ENCODE measurements at regions not wholly inside any gene's neighbourhood (a gene's known extent, or its start where the extent isn't known, plus 50 kb on each side); places are given as distances from the start of the nearest gene placed in this dataset.
"Not testable (repeated sequence)": the region's sequence is repeated elsewhere in the genome, so short reads cannot be mapped to it uniquely, and the experiment has no call there.

DNA sequence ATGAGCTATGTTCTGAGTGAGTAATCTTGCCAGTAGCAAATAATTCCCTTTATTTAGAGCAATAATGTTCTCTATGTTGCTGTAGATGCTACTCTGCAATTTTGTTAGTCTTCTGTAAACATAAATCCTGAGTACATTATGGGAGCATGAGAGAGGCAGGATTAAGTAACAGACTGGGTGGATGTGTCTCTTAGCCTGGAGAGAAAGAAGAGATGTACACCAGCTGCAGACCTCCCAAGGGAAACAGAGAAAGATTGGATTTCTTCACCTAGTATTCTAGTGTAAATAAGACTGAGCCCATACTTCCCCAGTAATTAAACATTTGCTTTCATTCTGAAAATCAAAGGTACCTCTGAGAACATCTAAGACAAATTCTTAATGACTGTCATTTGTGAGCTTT is 564.0 kb downstream of the TRHDE start:
- no peak overlapping the region for H3K4me3 ChIP-seq
- no peak overlapping the region for H3K27ac ChIP-seq

DNA sequence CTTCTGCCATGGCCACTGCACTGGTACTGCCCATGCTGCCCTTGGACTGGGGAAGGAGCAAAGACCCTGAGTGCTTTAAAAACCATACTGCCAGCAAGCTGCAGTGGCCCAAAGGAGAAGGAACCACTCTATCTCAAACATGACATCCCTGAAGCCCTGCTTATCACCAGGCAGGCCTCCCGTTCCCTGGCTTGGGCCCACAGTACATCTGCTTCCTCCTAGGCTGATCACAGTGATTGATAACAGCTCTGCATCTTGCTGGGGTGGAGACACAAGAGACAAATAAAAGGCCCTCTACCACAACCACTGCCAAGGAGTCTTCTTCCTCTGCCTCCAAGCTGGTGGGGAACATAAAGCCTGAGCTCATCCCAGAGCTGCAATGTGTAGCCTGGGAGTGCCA is 567.5 kb downstream of the TRHDE start:
- no peak overlapping the region for H3K4me3 ChIP-seq
- H3K27ac ChIP-seq = no peak overlapping the region

DNA sequence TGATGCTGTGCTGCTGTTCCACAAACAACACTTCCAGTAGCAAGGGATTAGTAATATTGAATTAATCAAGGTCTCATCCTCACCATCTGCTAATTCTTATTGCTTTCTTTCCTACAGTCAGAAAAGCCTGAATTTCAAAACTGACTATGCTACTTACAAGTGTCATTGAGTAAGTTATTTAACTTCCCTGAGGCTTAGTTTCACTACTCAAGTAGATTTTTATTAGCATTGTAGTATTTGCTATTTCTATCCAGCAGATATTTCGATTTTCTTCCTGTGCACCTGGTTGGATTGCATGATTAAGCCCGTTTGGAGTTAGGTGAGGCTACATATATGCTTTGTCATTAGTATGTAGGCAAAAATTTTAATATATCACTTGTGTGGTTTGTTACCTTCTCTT is 591.5 kb downstream of the TRHDE start:
- no peak overlapping the region for H3K4me3 ChIP-seq
- H3K27ac ChIP-seq = no peak overlapping the region

DNA sequence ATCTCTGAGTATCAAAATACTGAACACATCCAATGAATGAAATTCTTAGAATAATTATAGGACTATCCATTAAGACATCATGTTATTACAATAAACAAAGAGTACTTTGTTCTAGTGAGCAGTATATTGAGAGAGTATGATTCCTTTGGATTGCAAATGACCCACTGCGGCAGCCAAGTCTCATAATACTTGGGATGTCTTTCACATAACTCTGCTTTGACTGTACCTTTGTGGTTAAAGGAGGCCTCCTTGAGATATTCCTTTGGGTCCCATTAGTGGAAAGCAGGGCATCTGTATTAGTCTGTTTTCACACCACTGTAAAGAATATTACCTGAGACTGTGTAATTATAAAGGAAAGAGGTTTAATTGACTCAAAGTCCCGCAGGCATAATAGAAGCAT is 593.8 kb downstream of the TRHDE start:
- no peak overlapping the region for H3K4me3 ChIP-seq
- no peak overlapping the region for H3K27ac ChIP-seq

DNA sequence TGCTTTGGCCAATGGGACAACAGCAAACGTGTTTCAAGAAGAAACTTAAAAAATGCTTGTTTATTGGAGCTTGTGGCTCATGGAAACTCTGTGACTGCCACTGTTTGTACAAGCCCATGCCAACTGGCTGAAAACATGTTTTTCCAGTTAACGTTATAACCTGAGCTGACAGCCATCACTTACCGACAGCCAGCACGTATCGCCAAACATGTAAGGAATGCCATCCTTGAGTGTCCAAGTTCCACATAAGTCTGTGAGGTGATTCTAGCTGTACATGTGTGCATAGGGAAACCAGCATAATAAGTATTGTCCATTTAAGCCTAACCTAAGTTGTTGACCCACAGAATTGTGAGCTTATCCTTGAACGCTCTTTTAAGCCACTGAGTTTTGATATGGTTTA is 596.9 kb downstream of the TRHDE start:
- H3K27ac ChIP-seq = no peak overlapping the region
- no peak overlapping the region for H3K4me3 ChIP-seq

DNA sequence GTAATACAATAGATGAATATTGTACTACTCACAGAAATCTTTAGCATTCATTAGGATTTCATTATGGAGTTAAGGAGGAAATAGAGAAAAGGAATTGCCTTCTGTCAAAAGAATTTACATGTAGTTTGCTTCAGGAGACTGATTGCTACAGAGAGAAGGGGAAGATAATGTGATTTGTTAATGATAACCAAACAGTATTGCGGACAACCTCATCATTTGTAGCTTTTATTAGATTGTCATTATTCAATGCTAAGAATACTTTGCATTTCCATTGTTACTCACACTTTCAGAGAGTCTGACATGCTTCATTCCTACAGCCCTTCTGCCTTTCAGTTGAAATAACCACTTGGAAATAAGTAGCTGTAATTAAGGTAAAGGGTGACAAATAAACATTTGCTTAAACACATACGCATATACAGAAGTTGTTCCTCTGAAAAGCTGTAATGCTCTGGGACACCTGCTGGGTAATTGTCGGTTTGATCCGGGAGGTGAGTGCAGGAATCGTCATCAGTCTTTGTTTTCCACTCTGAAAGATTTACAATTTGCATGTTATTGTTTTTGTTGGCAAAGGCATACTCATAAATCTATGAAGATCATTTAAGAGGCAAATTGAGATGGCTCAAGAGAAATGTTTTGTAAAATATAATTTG is 600.2 kb downstream of the TRHDE start:
- Histone ChIP-seq H3K27ac (no peak overlapping the region), H3K4me3 (no peak overlapping the region)

DNA sequence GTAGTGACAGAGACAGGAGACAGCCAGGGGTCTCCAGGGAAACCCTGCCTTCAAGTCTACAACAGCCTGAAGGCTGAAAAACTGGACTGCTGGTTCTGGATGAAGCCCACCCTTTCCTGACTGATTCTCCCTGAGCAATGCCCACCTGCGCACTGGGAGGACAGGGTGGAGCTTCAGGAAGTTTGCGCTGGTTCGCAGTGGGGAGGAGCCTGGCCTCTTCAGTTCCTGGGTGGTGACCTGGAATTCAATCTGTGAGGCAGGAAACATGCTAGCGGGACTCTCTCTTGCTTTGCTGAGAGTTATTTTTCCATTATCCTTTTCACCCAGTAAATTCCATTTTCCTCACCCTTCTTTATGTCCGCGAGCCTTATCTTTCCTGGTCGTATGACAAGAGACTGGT is 600.8 kb downstream of the TRHDE start:
- no peak overlapping the region for H3K4me3 ChIP-seq

DNA sequence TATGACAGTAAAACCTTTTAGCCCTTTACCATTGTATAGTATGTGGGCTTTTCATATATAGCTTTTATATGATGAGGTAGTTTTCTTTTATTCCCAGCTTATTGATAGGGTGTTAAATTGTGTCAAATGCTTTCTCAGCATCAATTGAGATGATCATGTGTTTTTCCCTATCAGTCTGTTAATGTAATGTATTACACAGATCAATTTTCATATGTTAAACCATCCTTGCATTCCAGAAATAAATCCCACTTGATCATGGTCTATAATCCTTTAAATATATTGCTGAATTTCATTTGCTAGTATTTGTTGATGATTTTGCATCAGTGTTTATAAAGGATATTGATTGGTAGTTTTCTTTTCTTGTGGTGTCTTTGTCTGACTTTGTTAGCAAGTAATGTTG is 603.9 kb downstream of the TRHDE start:
- Histone ChIP-seq H3K4me3 (no peak overlapping the region), H3K27ac (no peak overlapping the region)

More for the DNA sequence above, 600.8 kb downstream of the TRHDE start:
- no peak overlapping the region for H3K27ac ChIP-seq

DNA sequence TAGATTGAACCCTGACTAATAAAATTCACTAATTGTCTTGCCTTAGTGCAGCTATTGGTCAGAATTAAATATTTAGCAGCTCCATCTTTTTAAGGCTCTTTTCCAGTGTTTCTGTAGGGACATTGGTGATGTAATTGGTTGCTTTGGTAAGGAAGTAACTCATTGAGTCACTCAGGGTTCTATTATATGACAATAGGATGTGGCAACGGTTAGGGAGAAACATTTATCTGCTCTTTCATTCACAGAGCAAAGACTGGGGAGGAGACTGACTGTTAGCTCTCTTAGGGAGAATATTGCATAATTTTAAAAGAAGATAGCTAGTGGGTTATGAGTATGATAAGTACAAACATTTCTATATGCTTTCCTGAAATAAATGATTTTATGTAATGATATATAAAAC is 616.5 kb downstream of the TRHDE start:
- Histone ChIP-seq H3K4me3 (no peak overlapping the region), H3K27ac (no peak overlapping the region)

DNA sequence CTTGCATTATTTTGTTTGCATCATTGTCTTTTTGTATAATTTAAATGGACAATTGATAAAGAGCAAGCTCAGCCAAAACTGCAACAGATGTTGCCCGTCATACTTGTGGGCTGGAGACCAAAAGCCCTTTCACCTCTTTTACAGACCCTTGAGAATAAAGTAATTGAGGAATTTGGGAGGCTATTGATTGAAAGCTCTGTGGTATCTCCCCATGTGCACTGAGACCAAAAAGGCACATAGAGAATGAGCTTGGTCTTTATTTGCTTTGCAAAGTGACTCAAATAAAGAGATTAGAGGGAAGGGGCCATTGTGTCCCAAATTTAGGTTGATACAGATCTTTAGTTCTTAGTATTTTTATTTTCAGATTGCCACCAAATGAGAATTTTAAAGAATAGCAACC is 617.6 kb downstream of the TRHDE start:
- no peak overlapping the region for H3K4me3 ChIP-seq
- no peak overlapping the region for H3K27ac ChIP-seq

DNA sequence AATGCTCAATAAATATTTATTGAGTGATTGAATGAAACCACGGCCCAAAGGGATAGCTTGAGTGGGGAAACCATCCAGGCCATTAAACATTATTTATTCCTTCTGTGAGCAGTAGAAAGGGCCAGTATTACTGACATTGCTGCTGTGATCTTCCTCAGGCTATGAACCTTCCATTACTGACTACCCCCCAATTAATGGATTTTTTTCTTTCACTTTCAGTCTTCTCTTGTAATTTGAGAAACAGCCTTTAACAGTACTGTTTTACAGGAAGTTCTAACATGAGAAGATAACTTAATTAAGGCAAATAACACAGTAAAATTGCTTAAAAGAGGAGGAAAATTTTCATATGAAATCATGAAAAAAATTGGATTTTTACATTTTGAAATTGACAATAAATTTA is 629.5 kb downstream of the TRHDE start:
- Histone ChIP-seq H3K27ac (no peak overlapping the region), H3K4me3 (no peak overlapping the region)

DNA sequence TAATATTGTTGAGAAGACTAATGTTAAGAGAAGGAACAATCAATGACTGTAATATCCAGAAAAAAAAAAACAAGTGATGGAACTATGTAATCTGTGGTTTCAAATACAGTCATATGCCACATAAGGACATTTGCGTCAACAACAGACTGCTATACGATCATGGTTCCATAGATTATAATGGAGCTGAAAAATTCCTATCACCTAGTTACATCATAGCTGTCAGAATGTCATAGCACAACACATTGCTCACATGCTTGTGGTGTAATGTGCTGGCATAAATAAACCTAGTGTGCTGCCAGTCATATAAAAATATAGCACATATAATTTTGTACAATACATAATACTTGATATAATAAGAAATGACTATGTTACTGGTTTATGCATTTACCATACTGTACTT is 653.5 kb downstream of the TRHDE start:
- H3K4me3 ChIP-seq = no peak overlapping the region
- no peak overlapping the region for H3K27ac ChIP-seq

DNA sequence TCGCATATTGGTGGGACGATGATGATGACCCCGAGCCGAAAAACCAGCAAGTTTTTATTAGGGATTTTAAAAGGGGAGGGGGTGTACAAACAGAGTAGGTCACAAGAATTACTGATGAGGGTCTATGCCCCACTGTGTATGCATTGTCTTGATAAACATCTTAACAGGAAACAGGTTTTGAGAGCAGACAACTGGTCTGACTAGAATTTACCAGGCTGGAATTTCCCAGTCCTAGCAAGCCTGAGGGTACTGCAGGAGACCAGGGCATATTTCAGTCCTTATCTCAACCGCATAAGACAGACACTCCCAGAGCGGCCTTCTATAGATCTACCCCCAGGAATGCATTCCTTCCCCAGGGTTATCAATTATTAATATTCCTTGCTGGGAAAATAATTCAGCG is 659.7 kb downstream of the TRHDE start:
- not testable (repeated sequence) for H3K27ac ChIP-seq

DNA sequence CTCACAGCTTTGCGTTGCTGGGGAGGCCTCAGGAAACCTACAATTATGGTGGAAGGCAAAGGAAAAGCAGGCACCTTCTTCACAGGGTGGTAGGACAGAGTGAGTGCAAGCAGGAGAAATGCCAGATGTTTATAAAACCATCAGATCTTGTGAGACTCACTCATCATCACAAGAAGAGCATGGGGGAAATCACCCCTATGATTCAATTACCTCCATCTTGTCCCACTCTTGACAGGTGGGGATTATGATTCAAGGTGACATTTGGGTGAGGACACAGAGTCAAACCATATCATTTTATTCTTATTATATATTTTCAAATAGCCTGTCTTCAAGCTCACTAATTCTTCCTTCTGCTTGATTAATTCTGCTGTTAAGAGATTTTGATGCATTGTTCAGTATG is 665.3 kb downstream of the TRHDE start:
- no peak overlapping the region for H3K27ac ChIP-seq
- H3K4me3 ChIP-seq = no peak overlapping the region

More for the DNA sequence above, 659.7 kb downstream of the TRHDE start:
- H3K4me3 ChIP-seq = not testable (repeated sequence)

DNA sequence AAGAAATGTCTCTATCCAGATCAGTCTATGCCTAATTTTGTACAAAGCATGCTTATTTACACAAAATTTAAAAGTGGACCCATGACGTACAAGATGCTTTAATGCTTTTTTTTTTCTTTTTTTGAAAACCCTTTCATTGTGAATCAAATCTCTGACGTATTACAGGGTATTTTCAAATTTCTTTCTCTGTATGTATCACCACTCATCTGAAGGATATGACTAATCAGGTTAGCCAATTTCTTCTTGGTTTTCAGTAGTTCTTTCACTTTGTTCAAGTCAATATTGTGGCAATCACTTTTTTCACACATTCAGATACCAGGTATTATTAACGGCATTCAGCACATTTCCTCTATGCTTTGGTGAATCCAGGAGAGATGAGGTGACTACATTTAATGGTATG is 685.3 kb downstream of the TRHDE start:
- Histone ChIP-seq H3K27ac (no peak overlapping the region), H3K4me3 (no peak overlapping the region)

DNA sequence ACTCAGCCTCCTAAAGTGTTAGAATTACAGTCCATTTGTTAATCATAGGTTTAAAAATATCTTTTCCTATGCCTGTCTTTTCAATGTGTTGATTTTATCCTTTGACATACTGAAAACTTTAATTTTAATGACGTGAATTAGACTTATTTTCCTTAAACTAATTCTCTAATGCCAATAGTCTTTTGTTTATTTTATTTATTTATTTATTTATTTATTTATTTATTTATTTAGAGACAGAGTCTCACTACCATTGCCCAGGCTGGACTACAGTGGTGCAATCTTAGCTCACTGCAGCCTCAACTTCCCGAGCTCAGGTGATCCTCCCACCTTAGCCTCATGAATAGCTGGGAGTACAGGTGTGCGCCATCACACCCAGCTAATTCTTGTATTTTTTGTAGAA is 694.5 kb downstream of the TRHDE start:
- Histone ChIP-seq H3K4me3 (no peak overlapping the region), H3K27ac (no peak overlapping the region)

DNA sequence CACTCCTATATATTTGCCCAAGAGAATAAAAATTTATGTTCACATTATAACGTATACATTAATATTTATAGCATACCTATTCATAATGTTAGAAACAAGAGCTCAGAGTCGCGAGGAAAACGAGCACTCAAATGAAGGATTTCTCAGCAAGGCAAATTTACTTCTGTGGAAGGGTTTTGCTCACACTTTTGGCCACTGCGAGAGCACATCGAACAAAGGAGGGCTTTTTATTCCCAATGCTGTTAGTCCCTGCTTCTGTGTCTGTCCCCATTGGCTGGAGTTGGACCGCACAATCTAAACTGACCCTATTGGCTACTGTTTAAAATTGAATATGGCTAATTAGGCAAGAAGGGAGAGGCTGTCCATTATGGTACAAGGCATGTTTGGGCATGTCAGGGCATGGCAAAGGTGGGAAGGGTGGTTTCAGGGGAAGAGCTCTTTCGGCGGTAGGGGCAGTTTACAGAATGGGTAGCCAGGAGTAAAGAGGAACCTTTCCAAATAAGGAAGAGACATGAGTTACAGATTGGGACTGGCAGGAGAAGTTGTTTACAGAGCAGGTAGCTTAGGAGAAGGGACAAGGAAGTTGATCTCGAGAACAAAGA is 702.9 kb downstream of the TRHDE start:
- H3K4me3 ChIP-seq = no peak overlapping the region
- no peak overlapping the region for H3K27ac ChIP-seq

DNA sequence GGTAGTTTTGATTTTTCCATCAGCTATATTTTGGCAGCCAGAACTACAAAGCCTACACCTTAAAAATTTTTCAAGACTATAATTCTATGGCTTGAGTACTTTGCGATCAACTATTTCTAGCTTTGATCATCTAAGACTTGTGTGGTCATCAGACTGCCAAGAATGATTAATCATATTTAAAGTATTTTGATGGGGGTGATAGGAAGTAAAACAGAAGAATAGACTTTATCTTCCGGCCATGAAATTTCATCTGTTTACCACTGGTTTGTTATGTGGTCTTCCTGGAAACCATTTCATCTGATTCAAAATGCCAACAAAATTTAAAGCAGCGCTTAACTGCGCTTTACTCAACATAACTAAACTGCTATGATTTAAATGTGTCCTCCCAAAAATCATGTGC is 706.8 kb downstream of the TRHDE start:
- H3K27ac ChIP-seq = no peak overlapping the region
- H3K4me3 ChIP-seq = no peak overlapping the region

DNA sequence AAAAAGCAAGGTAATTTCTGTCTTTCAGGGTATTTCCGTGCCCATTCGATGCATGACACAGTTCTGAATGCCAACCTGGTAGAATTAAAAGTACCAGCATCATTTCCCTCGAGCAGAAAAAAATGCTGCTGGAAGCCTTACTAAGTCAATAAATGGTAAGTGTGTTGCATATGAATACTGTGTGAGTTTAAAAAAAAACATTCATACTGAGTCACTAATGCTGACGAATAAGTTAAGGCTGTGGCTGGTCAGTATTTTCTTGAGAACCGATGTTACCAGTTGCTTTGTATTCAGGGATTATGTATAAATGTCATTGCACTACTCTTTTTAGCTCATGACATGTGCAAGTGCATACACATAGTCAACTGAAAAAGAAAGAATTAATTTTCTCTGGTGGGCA is 710.2 kb downstream of the TRHDE start:
- no peak overlapping the region for H3K4me3 ChIP-seq
- H3K27ac ChIP-seq = no peak overlapping the region

DNA sequence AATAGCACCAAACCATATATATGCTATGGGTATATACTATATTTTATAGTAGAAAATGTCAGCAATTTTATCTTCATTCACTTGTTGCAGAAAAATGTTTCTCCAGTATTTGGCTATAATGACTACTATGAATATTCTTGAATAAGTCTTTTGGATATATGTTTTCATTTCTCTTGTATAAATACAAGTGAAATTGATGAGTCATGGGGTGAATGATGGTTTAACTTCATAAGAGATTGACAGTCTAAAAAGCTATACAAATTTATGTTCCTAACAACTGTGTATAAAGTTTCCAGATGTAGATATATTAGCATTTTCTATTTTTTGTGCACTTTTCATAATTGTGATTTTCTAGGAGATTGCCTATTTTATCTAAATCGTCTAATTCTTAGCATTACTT is 714.8 kb downstream of the TRHDE start:
- no peak overlapping the region for H3K4me3 ChIP-seq
- H3K27ac ChIP-seq = no peak overlapping the region

DNA sequence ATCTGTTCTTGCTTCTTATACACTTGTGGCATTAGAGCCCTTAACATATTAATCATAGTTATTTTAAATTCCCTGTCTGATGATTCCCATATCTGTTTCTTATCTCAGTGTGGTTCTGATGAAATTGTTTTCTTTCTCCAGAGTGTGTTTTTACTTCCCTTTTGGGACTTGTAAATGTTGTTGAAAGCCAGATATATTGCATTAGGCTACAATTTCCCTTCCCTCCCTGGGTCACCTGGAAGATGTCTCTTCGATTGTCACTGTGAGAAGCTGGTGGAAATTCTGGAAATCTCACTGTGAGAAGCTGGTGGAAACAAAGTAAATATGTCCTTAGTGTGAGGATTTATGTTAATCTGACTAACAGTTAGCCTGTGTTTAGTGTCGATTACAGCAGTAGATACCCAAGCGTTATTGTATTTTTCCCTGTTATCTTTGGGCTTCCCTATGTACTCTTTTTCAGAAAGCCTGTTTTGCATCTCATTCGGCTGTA is 717.3 kb downstream of the TRHDE start:
- no peak overlapping the region for H3K27ac ChIP-seq
- no peak overlapping the region for H3K4me3 ChIP-seq

DNA sequence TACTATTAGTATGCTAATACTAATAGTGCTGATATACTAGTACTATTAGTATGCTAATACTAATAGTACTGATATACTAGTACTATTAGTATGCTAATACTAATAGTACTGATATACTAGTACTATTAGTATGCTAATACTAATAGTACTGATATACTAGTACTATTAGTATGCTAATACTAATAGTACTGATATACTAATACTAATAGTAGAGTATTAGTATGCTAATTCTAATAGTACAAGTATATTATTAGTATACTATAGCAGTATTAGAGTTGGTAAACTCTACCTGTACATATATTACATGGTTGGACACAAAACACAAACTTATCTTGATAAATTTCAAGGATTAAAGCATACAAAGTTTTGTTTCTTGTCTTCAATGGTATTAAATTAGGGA is 722.9 kb downstream of the TRHDE start:
- not testable (repeated sequence) for H3K4me3 ChIP-seq, H3K27ac ChIP-seq

Measured in skin epidermis (tissue), 12 donors.